B cell (primary cell): ENCODE measurements at regions not wholly inside any gene's neighbourhood (a gene's known extent, or its start where the extent isn't known, plus 50 kb on each side); places are given as distances from the start of the nearest gene placed in this dataset.

Experiments
- ATAC-seq: fragments of 200-7000 bp; cut with Tn5 transposase; one replicate; pipeline ENCODE4 v1.10.0; 2021; ENCODE audit warnings: low read depth, mild to moderate bottlenecking, moderate number of reproducible peaks, moderate library complexity
- CTCF ChIA-PET: fragments of 350-600 bp; sonication (Branson Sonifier 250); formaldehyde crosslinking; loops from one replicate; lab custom pipeline; 2021; ENCODE audit warnings: antibody characterized with exemption, inconsistent platforms; lab: Charles Lee
- POLR2A ChIA-PET: fragments of 350-600 bp; sonication (Branson Sonifier 250); formaldehyde crosslinking; loops from one replicate; lab custom pipeline; 2021; ENCODE audit warnings: antibody characterized with exemption; lab: Charles Lee
- DNase-seq: peaks from one replicate; pipeline ENCODE4 v3.0.0; 2013
- H2AFZ ChIP-seq: 2 replicates; pipeline ENCODE4 v1.6.1; 2012; ENCODE audit warnings: mild to moderate bottlenecking, low read depth, low read length; ENCODE audit not compliant: insufficient read depth, poor library complexity, severe bottlenecking
- H3K27ac ChIP-seq, 2 donors: 1 replicate in 1 of 2; 2 replicates in 1 of 2; pipeline ENCODE4 v1.5.1; 2012 to 2013; ENCODE audit warnings: low read length in 2 of 2, mild to moderate bottlenecking in 2 of 2, moderate library complexity in 1 of 2
- H3K27me3 ChIP-seq, 4 experiments: fragments of 200-600 bp in 1 of 4; sonication (generic) in 1 of 4; replicated peaks in 1 of 4; 1 replicate in 2 of 4; 2 replicates in 2 of 4; pipeline versions ENCODE4 v1.6.1 to v1.7.0; 2013 to 2016; ENCODE audit warnings: low read length in 3 of 4, mild to moderate bottlenecking in 2 of 4, mixed read lengths in 1 of 4, moderate library complexity in 1 of 4; ENCODE audit not compliant: insufficient read depth in 4 of 4, control insufficient read depth in 3 of 4; ENCODE audit errors: control extremely low read depth in 1 of 4
- H3K36me3 ChIP-seq, 2 experiments: replicated peaks in 1 of 2; 1 replicate in 1 of 2; 2 replicates in 1 of 2; pipeline versions ENCODE4 v1.6.1 to v1.7.1; 2013; ENCODE audit warnings: low read length in 1 of 2; ENCODE audit not compliant: insufficient read depth in 2 of 2, control insufficient read depth in 1 of 2; ENCODE audit errors: control extremely low read depth in 1 of 2, extremely low read depth in 1 of 2
- H3K4me1 ChIP-seq, 2 donors: fragments of 200-600 bp in 1 of 2; sonication (generic) in 1 of 2; 1 replicate in 1 of 2; 2 replicates in 1 of 2; pipeline versions ENCODE4 v1.5.1 to v1.6.1; 2013 to 2017; ENCODE audit warnings: low read length in 2 of 2; ENCODE audit not compliant: control insufficient read depth in 2 of 2, insufficient read depth in 2 of 2
- H3K4me2 ChIP-seq: replicated peaks from 2 replicates; pipeline ENCODE3; 2012; ENCODE audit warnings: mild to moderate bottlenecking, low read depth, low read length; ENCODE audit not compliant: poor library complexity, severe bottlenecking
- H3K4me3 ChIP-seq, 5 experiments: fragments of 200-600 bp in 1 of 5; sonication (generic) in 1 of 5; 1 replicate in 3 of 5; 2 replicates in 2 of 5; pipeline versions ENCODE4 v1.5.1 to v1.7.0; 2011 to 2016; ENCODE audit warnings: low read length in 4 of 5, mild to moderate bottlenecking in 4 of 5, low read depth in 2 of 5, control low read depth in 1 of 5, moderate library complexity in 1 of 5; ENCODE audit not compliant: insufficient read depth in 1 of 5; ENCODE audit errors: control extremely low read depth in 1 of 5, extremely low read depth in 1 of 5
- H3K79me2 ChIP-seq: fragments of 200-600 bp; sonication (generic); one replicate; pipeline ENCODE4 v1.6.0; 2016; ENCODE audit warnings: low read length; ENCODE audit not compliant: control insufficient read depth, insufficient read depth
- H3K9ac ChIP-seq: fragments of 200-600 bp; sonication (generic); 2 replicates; pipeline ENCODE4 v1.6.1; 2017; ENCODE audit warnings: mild to moderate bottlenecking, low read length, moderate library complexity
- H3K9me3 ChIP-seq, 3 donors: one replicate each; pipeline versions ENCODE4 v1.6.1 to v1.7.1; 2013; ENCODE audit warnings: low read length in 2 of 3; ENCODE audit not compliant: control insufficient read depth in 2 of 3, insufficient read depth in 1 of 3; ENCODE audit errors: control extremely low read depth in 1 of 3
- H4K20me1 ChIP-seq: 2 replicates; pipeline ENCODE4 v1.6.0; 2012; ENCODE audit warnings: mild to moderate bottlenecking, low read length; ENCODE audit not compliant: insufficient read depth, control insufficient read depth, poor library complexity, severe bottlenecking
- H3K27ac Mint-ChIP-seq: one replicate; pipeline ENCODE4 v1.8.0; 2021; ENCODE audit warnings: mixed read lengths
- H3K27me3 Mint-ChIP-seq: one replicate; pipeline ENCODE4 v1.8.0; 2021; ENCODE audit warnings: mixed read lengths
- H3K4me1 Mint-ChIP-seq: one replicate; pipeline ENCODE4 v1.8.0; 2021; ENCODE audit warnings: mixed read lengths
- H3K4me3 Mint-ChIP-seq: one replicate; pipeline ENCODE4 v1.8.0; 2021; ENCODE audit warnings: mixed read lengths
- H3K9me3 Mint-ChIP-seq: one replicate; pipeline ENCODE4 v1.8.0; 2022; ENCODE audit warnings: mixed read lengths; ENCODE audit not compliant: insufficient read depth
- EZH2 ChIP-seq: IDR thresholded peaks from 2 replicates; pipeline ENCODE4 v1.6.1; 2012; ENCODE audit warnings: borderline replicate concordance, low read depth, mild to moderate bottlenecking, moderate library complexity, low read length; ENCODE audit not compliant: insufficient read depth, poor library complexity, severe bottlenecking
- WGBS: methylation state at CpG from one replicate; pipeline ENCODE4 v1.1.5; 2013; ENCODE audit warnings: missing lambda C conversion rate; ENCODE audit not compliant: insufficient coverage; 5-methylcytosine and 5-hydroxymethylcytosine counted together
- intact Hi-C: fragments of 100-400 bp; cut with micrococcal nuclease; formaldehyde crosslinking; loops from one replicate; pipeline ENCODE4 v1.10.0; 2022
- TF ChIP-seq, protein P1 (sequence below): fragments of 200-600 bp; IDR thresholded peaks from one replicate; pipeline ENCODE4 v1.8.0; 2022; ENCODE audit warnings: antibody characterized with exemption, mild to moderate bottlenecking

DNA sequence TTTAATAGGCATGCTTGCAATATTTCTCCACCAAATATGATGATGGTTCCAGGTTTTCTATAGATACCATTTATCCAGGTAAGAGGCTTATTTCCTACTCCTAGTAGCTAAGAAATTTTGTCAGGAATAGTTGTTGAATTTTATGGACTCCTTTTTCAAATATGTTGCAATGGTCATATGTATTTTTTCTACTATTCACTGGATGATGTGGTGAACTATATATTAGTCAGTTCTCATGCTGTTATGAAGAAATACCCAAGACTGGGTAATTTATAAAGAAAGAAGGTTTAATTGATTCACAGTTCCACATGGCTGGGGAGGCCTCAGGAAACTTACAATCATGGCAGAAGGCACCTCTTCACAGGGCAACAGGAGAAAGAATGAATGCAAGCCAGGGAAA lies 141.1 kb upstream of the NR3C1 start:
- H4K20me1 ChIP-seq, result no peaks in the 10 kb centered on the region
- H3K9ac ChIP-seq, result no peak overlapping the region
- no peak for TF ChIP-seq EZH2
- TF ChIP-seq, protein P1, sequence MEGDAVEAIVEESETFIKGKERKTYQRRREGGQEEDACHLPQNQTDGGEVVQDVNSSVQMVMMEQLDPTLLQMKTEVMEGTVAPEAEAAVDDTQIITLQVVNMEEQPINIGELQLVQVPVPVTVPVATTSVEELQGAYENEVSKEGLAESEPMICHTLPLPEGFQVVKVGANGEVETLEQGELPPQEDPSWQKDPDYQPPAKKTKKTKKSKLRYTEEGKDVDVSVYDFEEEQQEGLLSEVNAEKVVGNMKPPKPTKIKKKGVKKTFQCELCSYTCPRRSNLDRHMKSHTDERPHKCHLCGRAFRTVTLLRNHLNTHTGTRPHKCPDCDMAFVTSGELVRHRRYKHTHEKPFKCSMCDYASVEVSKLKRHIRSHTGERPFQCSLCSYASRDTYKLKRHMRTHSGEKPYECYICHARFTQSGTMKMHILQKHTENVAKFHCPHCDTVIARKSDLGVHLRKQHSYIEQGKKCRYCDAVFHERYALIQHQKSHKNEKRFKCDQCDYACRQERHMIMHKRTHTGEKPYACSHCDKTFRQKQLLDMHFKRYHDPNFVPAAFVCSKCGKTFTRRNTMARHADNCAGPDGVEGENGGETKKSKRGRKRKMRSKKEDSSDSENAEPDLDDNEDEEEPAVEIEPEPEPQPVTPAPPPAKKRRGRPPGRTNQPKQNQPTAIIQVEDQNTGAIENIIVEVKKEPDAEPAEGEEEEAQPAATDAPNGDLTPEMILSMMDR, result no peak
- H3K9me3 ChIP-seq, result peaks cover 0 to under 1% (median under 1%) of the 10 kb centered on the region in 3 donors
- no peaks in the 10 kb centered on the region for H3K79me2 ChIP-seq
- no peaks in the 10 kb centered on the region for H3K27me3 ChIP-seq
- Mint-ChIP-seq H3K27me3 (no peaks in the 10 kb centered on the region), H3K9me3 (peaks cover 3% of the 10 kb centered on the region), H3K4me1 (no peaks in the 10 kb centered on the region), H3K27ac (no peak overlapping the region), H3K4me3 (no peak overlapping the region)
- no peaks in the 10 kb centered on the region for H3K36me3 ChIP-seq
- DNase-seq (no peak), ATAC-seq (no peak)
- H2AFZ ChIP-seq, result no peak overlapping the region
- ChIA-PET CTCF (no interaction called here), POLR2A (no interaction called here)
- H3K4me2 ChIP-seq, result no peak overlapping the region
- no peaks in the 10 kb centered on the region for H3K4me1 ChIP-seq
- H3K27ac ChIP-seq, result no peak overlapping the region
- intact Hi-C loops, result no loop called here
- H3K4me3 ChIP-seq, result no peak overlapping the region

DNA sequence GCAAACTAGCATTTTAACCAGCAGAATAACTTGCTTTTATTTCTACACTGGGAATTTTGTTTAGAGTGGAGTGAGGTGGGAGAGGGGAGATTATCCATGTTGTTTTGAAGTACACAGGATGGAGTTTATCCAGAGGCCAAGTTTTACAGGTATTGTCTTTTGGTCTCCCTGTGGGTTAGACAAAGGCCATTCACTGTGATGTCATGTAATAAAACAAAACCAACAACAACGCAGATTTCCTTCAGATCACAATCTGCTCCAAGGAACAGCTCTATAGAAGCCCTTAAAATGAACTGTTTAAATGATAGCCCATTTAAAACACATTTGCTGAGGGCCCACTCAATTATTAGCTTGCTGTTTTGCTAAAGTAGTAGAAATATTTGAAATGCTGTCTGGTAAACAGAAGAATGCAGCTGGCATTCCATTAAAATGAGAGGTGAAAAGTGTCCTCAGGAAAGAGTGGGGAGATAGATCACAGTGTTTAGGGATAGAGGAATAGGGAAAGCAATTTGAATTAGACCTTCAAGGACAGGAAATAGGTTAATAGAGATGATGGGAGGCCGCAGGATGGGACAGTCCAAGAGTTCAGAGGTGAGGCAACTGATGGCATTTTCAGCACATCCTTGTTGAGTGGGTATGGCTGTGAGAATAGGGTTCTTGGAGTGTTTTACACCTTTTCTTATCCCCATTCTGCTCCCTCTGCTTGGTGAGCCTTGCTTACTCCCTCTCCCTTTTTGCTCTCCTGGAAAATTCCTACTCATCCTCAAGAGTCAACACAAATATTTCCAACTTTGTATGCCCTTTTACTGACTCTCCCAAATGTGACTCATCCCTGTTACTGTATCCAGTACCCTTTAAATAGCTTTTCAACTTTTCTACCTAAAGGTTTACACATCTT lies 140.1 kb upstream of the NR3C1 start:
- Histone ChIP-seq H3K9ac (no peak overlapping the region), H3K9me3 (peaks cover 2 to 9% (median 4%) of the 10 kb centered on the region in 3 donors), H3K27ac (no peak overlapping the region), H3K27me3 (no peaks in the 10 kb centered on the region), H3K79me2 (no peaks in the 10 kb centered on the region), H3K4me1 (no peaks in the 10 kb centered on the region), H3K36me3 (no peaks in the 10 kb centered on the region), H2AFZ (no peak overlapping the region), H4K20me1 (no peaks in the 10 kb centered on the region), H3K4me2 (no peak overlapping the region), H3K4me3 (no peak overlapping the region)
- WGBS, result 100% methylated on average over 1 of the region's 2 CpGs
- POLR2A ChIA-PET, result no interaction called here
- Mint-ChIP-seq H3K27ac (no peak overlapping the region), H3K27me3 (no peaks in the 10 kb centered on the region), H3K9me3 (peaks cover 6% of the 10 kb centered on the region), H3K4me3 (no peak overlapping the region), H3K4me1 (no peaks in the 10 kb centered on the region)
- no peak for TF ChIP-seq EZH2
- TF ChIP-seq, protein P1, result no peak
- DNase-seq (no peak), ATAC-seq (no peak)
- CTCF ChIA-PET, result no interaction called here
- intact Hi-C loops, result no loop called here
